ENCODE measurements at regions not wholly inside any gene's neighbourhood (a gene's known extent, or its start where the extent isn't known, plus 50 kb on each side); places are given as distances from the start of the nearest gene placed in this dataset.

GRCh38 chr4:24130637-24131036 is 240.8 kb upstream of the PPARGC1A start:
- H3K4me1 Mint-ChIP-seq: no peaks in the 10 kb centered on the region
- no peak overlapping the region for H3K27ac Mint-ChIP-seq
- Histone ChIP-seq H3K4me3 (replicated peaks in 1 of 3; ENCODE audit: low read depth in 2 of 3, low read length in 3 of 3) (no peak overlapping the region), H3K9me3 (replicated peaks in 1 of 2; ENCODE audit: control insufficient read depth in 1 of 2, insufficient read depth in 1 of 2, low read length in 2 of 2) (no peaks in the 10 kb centered on the region), H3K79me2 (ENCODE audit: insufficient read depth, low read length) (no peaks in the 10 kb centered on the region), H3K4me2 (replicated peaks; ENCODE audit: extremely low read depth, low read length, poor library complexity, severe bottlenecking) (no peak overlapping the region), H4K20me1 (ENCODE audit: insufficient read depth, low read length) (no peaks in the 10 kb centered on the region), H3K36me3 (replicated peaks in 1 of 2; ENCODE audit: control insufficient read depth in 1 of 2, insufficient read depth in 2 of 2, low read length in 2 of 2) (no peaks in the 10 kb centered on the region), H3K9ac (ENCODE audit: insufficient read depth, low read length, poor library complexity, severe bottlenecking) (no peak overlapping the region), H3K27me3 (ENCODE audit: control insufficient read depth in 2 of 2, insufficient read depth in 2 of 2, low read length in 2 of 2) (no peaks in the 10 kb centered on the region), H2AFZ (ENCODE audit: insufficient read depth, low read depth, low read length, poor library complexity, severe bottlenecking) (no peak overlapping the region), H3K27ac (ENCODE audit: low read depth in 1 of 2, low read length in 2 of 2) (no peak overlapping the region), H3K4me1 (ENCODE audit: control insufficient read depth in 1 of 2, insufficient read depth in 2 of 2, low read length in 2 of 2) (no peaks in the 10 kb centered on the region)
- intact Hi-C loops (cut with micrococcal nuclease): no loop called here
- no peak overlapping the region for H3K4me3 Mint-ChIP-seq
- H3K27me3 Mint-ChIP-seq (ENCODE audit: low read depth in 3 of 3): peaks cover 0 to 2% (median 0%) of the 10 kb centered on the region in 3 donors
- WGBS (ENCODE audit: insufficient coverage): 50% methylated on average over 2 of the region's 3 CpGs
- H3K36me3 Mint-ChIP-seq: no peaks in the 10 kb centered on the region
- TF ChIP-seq CTCF (IDR thresholded peaks at IDR 0.05): no peak
- peaks cover 0 to 4% (median 2%) of the 10 kb centered on the region in 7 donors for H3K9me3 Mint-ChIP-seq
- no peak for DNase-seq

GRCh38 chr4:24126776-24127175 is 236.9 kb upstream of the PPARGC1A start:
- Histone ChIP-seq H3K79me2 (ENCODE audit: insufficient read depth, low read length) (no peaks in the 10 kb centered on the region), H3K4me2 (replicated peaks; ENCODE audit: extremely low read depth, low read length, poor library complexity, severe bottlenecking) (no peak overlapping the region), H3K9me3 (replicated peaks in 1 of 2; ENCODE audit: control insufficient read depth in 1 of 2, insufficient read depth in 1 of 2, low read length in 2 of 2) (no peaks in the 10 kb centered on the region), H3K9ac (ENCODE audit: insufficient read depth, low read length, poor library complexity, severe bottlenecking) (no peak overlapping the region), H2AFZ (ENCODE audit: insufficient read depth, low read depth, low read length, poor library complexity, severe bottlenecking) (no peak overlapping the region), H3K4me3 (replicated peaks in 1 of 3; ENCODE audit: low read depth in 2 of 3, low read length in 3 of 3) (no peak overlapping the region), H3K36me3 (replicated peaks in 1 of 2; ENCODE audit: control insufficient read depth in 1 of 2, insufficient read depth in 2 of 2, low read length in 2 of 2) (no peaks in the 10 kb centered on the region), H4K20me1 (ENCODE audit: insufficient read depth, low read length) (no peaks in the 10 kb centered on the region), H3K27ac (ENCODE audit: low read depth in 1 of 2, low read length in 2 of 2) (no peak overlapping the region), H3K4me1 (ENCODE audit: control insufficient read depth in 1 of 2, insufficient read depth in 2 of 2, low read length in 2 of 2) (no peaks in the 10 kb centered on the region), H3K27me3 (ENCODE audit: control insufficient read depth in 2 of 2, insufficient read depth in 2 of 2, low read length in 2 of 2) (no peaks in the 10 kb centered on the region)
- intact Hi-C loops (cut with micrococcal nuclease): no loop called here
- no peak for DNase-seq
- Mint-ChIP-seq H3K27ac (peak overlapping the region in 1 of 7 donors; percentile 22), H3K9me3 (peaks cover 0 to 4% (median 1%) of the 10 kb centered on the region in 7 donors), H3K36me3 (no peaks in the 10 kb centered on the region), H3K4me1 (no peaks in the 10 kb centered on the region), H3K4me3 (no peak overlapping the region), H3K27me3 (ENCODE audit: low read depth in 3 of 3) (peaks cover 0 to 3% (median 0%) of the 10 kb centered on the region in 3 donors)
- no peak for TF ChIP-seq CTCF (IDR thresholded peaks at IDR 0.05)
- WGBS (ENCODE audit: insufficient coverage): 100% methylated on average over 2 of the region's 5 CpGs

All from CD14-positive monocyte (primary cell).